ENCODE measurements at regions not wholly inside any gene's neighbourhood (a gene's known extent, or its start where the extent isn't known, plus 50 kb on each side); places are given as distances from the start of the nearest gene placed in this dataset.

- TF ChIP-seq EZH2 (IDR thresholded peaks at IDR 0.05; ENCODE audit: borderline replicate concordance, control insufficient read depth, low read depth, low read length) (no peak), ZNF384 (IDR thresholded peaks at IDR 0.05; ENCODE audit: borderline replicate concordance, low read depth, low read length) (no peak), REST (IDR thresholded peaks at IDR 0.05; ENCODE audit: low read depth, low read length) (no peak), CTCF (IDR thresholded peaks at IDR 0.05 in 2 of 3, conservative IDR thresholded peaks at IDR 0.05 in 1 of 3; ENCODE audit: control insufficient read depth in 2 of 3, extremely low read depth in 1 of 3, insufficient read depth in 1 of 3, low read depth in 3 of 3, low read length in 3 of 3) (no peak)
These were observed 545.8 kb upstream of the ADAMTS9 start for GRCh38 chr3:65233561-65233960.

Data from GM12878 (cell line).